Right lobe of liver (tissue), 6 donors: ENCODE measurements at regions not wholly inside any gene's neighbourhood (a gene's known extent, or its start where the extent isn't known, plus 50 kb on each side); places are given as distances from the start of the nearest gene placed in this dataset.

Experiments used
- ATAC-seq, 4 donors: fragments of 200-7000 bp; cut with Tn5 transposase; one replicate each; pipeline ENCODE4 v1.9.1; 2020; ENCODE audit warnings: mild to moderate bottlenecking in 4 of 4, moderate library complexity in 4 of 4
- DNase-seq, 3 donors: peaks; one replicate each; pipeline ENCODE4 v3.0.0-alpha.2; 2020
- H3K27ac ChIP-seq, 3 donors: fragments of 200-600 bp; one replicate each; pipeline ENCODE4 v1.8.0; 2022
- H3K27me3 ChIP-seq, 2 donors: fragments of 200-600 bp; one replicate each; pipeline ENCODE4 v1.8.0; 2022
- H3K36me3 ChIP-seq, 4 donors: fragments of 200-600 bp; sonication (generic) in 1 of 4; one replicate each; pipeline versions ENCODE4 v1.5.1 to v1.8.0; 2017 to 2022; ENCODE audit warnings: control low read depth in 1 of 4
- H3K4me1 ChIP-seq, 4 donors: fragments of 200-600 bp; sonication (generic) in 1 of 4; one replicate each; pipeline versions ENCODE4 v1.5.1 to v1.8.0; 2017 to 2022; ENCODE audit warnings: control low read depth in 1 of 4
- H3K4me3 ChIP-seq, 3 donors: fragments of 200-600 bp; one replicate each; pipeline ENCODE4 v1.8.0; 2022
- H3K9me3 ChIP-seq, 4 donors: fragments of 200-600 bp; sonication (generic) in 1 of 4; one replicate each; pipeline versions ENCODE4 v1.5.1 to v1.8.0; 2017 to 2022; ENCODE audit warnings: control low read depth in 1 of 4
- POLR2A ChIP-seq: fragments of 450-650 bp; IDR thresholded peaks from one replicate; pipeline ENCODE4 v1.6.1; 2017; ENCODE audit warnings: antibody characterized with exemption, mild to moderate bottlenecking
- WGBS: methylation state at CpG from one replicate; pipeline ENCODE4 v1.1.6; 2018; ENCODE audit warnings: low coverage, low lambda C conversion rate; ENCODE audit not compliant: insufficient coverage; ENCODE audit errors: missing lambda C conversion rate; 5-methylcytosine and 5-hydroxymethylcytosine counted together
- intact Hi-C, 2 donors: fragments of 100-400 bp; cut with DNase I; formaldehyde crosslinking; loops; one replicate each; pipeline versions ENCODE4 v1.11.2 to v1.14.1; 2022
- TF ChIP-seq, protein P1 (sequence below), 4 donors: fragments of 200-600 bp in 3 of 4; fragments of 450-650 bp in 1 of 4; IDR thresholded peaks; one replicate each; pipeline versions ENCODE4 v1.5.1 to v1.8.0; 2016 to 2022; ENCODE audit warnings: antibody characterized with exemption in 4 of 4, mild to moderate bottlenecking in 2 of 4
- donor health status: DM: no; HTN: yes; CAD: no.
- donor health status: DM: no; HTN: no; CAD: no.
- donor health status: DM: no; HTN: no; CAD: no.
- donor health status: DM: no; HTN: yes; CAD: no.
- donor health status: DM: no; HTN: yes; CAD: no.

DNA sequence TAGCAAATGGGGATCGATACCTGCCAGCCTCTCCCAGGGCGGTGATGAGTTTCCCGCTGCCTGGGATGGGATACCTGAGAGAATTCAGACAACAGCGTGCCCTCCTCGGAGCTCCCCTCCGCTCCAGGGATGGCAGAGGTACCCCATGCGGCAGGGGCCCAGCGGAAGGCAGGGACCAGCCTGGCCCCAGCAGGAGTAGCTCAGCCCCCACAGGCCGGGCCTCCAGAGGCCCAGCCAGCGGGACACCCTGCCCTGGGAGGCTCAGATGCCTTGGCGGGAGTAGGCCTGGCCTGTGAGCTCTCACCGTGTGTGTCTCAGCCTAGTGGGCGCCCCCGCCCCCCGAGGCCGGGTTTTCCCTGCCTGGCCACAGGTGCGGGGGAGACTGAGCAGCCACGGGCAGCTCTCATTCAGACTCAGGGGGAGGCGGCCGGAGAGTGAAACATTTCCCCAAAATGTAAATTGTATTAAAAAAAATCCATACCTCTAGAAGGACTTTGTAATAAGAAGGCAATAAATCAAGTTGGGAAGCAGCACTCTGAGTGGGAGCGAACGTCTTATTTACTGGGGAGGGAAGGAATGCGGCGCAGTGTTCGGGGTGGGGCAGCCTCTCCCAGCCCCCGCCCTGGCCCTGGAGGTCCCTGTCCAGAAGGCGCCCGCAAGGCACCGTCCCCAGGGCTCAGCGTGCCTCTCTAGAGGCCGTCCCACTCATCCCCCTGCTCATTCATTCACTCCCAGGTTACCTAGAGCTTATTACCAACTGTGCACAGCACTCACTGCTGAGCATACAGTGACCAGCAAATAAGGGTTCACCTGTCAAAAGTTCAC is 888.0 kb downstream of the BRD1 start:
- Histone ChIP-seq H3K4me3 (no peak overlapping the region), H3K27ac (no peak overlapping the region), H3K36me3 (no peaks in the 10 kb centered on the region), H3K4me1 (no peaks in the 10 kb centered on the region), H3K9me3 (no peaks in the 10 kb centered on the region), H3K27me3 (peaks cover 0 to 7% of the 10 kb centered on the region in 2 donors)
- ATAC-seq, result no peak
- intact Hi-C loops, result no loop called here
- WGBS, result 78% methylated on average over 14 of the region's 31 CpGs
- DNase-seq, result peak in 1 of 3 donors; percentile 23
- TF ChIP-seq, protein P1, sequence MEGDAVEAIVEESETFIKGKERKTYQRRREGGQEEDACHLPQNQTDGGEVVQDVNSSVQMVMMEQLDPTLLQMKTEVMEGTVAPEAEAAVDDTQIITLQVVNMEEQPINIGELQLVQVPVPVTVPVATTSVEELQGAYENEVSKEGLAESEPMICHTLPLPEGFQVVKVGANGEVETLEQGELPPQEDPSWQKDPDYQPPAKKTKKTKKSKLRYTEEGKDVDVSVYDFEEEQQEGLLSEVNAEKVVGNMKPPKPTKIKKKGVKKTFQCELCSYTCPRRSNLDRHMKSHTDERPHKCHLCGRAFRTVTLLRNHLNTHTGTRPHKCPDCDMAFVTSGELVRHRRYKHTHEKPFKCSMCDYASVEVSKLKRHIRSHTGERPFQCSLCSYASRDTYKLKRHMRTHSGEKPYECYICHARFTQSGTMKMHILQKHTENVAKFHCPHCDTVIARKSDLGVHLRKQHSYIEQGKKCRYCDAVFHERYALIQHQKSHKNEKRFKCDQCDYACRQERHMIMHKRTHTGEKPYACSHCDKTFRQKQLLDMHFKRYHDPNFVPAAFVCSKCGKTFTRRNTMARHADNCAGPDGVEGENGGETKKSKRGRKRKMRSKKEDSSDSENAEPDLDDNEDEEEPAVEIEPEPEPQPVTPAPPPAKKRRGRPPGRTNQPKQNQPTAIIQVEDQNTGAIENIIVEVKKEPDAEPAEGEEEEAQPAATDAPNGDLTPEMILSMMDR (IDR thresholded peaks at IDR 0.05), result no peak
- TF ChIP-seq POLR2A, result no peak

DNA sequence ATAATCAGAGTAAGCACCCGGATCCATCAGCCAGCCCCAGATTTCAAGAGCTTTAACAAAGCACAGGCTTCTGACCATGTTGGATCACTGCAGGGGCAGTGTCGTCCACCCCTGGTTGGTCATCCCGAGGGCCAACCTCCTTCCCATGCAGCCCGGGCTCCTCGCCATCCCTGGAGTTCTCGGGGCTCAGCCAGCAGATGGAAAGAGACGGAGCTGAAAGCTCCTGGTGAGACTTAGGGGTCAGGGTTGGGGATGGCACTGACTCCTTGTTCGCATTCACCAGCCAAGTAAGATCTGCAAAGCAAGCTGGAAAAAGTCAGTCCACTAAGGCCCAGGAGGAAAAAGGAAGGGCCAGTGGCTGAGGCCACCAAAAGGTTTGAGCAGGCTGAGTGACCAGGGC is 888.9 kb downstream of the BRD1 start:
- Histone ChIP-seq H3K4me3 (no peak overlapping the region), H3K9me3 (no peaks in the 10 kb centered on the region), H3K27ac (no peak overlapping the region), H3K27me3 (peaks cover 0 to 7% of the 10 kb centered on the region in 2 donors), H3K36me3 (no peaks in the 10 kb centered on the region), H3K4me1 (no peaks in the 10 kb centered on the region)
- TF ChIP-seq, protein P1 (IDR thresholded peaks at IDR 0.05), result no peak
- no peak for TF ChIP-seq POLR2A
- DNase-seq (peak in 1 of 3 donors; percentile 30), ATAC-seq (no peak)
- 57% methylated on average over 7 of the region's 8 CpGs for WGBS
- intact Hi-C loops, result no loop called here

DNA sequence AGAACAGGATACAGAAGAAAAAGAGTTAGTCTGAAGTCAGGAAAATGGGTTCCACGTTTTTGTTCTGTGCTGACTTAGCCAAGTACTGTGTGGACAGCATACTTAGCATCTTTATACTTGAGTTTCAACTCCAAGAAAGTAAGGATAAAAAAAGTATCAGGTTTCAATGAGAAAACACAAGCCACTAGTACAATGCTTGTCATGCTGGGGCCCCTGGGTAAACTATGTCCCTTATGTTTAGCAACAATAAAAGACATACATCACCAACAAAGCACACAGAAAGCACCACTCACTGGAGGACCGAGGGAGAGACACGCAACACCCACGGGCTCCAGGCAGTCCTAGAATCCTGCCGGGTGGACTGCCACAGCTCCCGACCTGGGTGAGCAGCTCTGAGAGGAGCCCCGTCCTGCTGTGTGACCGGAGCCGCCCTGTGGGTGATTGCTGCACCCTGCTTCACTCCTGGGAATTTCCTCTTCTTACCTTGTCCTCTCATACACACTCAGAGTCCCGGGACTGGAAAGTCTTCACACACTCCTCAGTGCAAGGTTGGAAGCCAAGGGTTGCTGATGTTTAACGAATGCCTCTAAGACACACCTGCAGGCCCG is 890.5 kb downstream of the BRD1 start:
- whole genome bisulfite sequencing, result 43% methylated on average over 9 of the region's 12 CpGs
- H3K4me3 ChIP-seq, result no peak overlapping the region
- ATAC-seq, result no peak
- H3K4me1 ChIP-seq, result no peaks in the 10 kb centered on the region
- H3K36me3 ChIP-seq, result no peaks in the 10 kb centered on the region
- H3K27ac ChIP-seq, result no peak overlapping the region
- peak in 1 of 3 donors; percentile 21 for DNase-seq
- H3K9me3 ChIP-seq, result no peaks in the 10 kb centered on the region
- no peak for TF ChIP-seq POLR2A
- TF ChIP-seq, protein P1 (IDR thresholded peaks at IDR 0.05), result no peak
- intact Hi-C loops, result no loop called here
- peaks cover 0 to 7% of the 10 kb centered on the region in 2 donors for H3K27me3 ChIP-seq

DNA sequence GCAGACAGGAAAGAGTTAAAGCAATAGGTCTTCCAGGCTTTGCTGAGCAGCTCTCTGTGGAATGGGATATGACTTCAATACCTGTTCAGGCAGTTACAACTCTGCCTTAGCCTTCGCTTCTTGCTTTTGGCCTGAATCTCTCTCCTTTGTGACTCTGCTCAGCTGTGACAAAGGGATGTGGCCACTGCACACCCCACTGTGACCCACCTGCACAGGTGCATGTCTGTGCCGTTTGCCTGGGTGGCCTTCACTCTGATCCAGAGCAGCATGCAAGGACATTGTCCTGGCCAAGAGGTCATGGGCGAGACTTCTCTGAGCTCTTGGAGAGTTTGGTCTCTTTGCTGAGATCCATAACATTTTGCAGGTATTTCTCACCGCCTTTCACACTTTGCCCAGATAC is 891.3 kb downstream of the BRD1 start:
- peak in 1 of 3 donors; percentile 21 for DNase-seq
- 56% methylated on average over 2 of the region's 4 CpGs for WGBS

More for the DNA sequence above, 891.3 kb downstream of the BRD1 start:
- H3K27ac ChIP-seq, result no peak overlapping the region
- H3K4me1 ChIP-seq, result no peaks in the 10 kb centered on the region
- H3K36me3 ChIP-seq, result no peaks in the 10 kb centered on the region
- intact Hi-C loops, result no loop called here
- no peak overlapping the region for H3K4me3 ChIP-seq
- no peak for ATAC-seq
- no peak for TF ChIP-seq POLR2A
- TF ChIP-seq, protein P1 (IDR thresholded peaks at IDR 0.05), result no peak
- peaks cover 0 to 7% of the 10 kb centered on the region in 2 donors for H3K27me3 ChIP-seq
- no peaks in the 10 kb centered on the region for H3K9me3 ChIP-seq
